Type B pancreatic cell (in vitro differentiated cells): ENCODE measurements at regions not wholly inside any gene's neighbourhood (a gene's known extent, or its start where the extent isn't known, plus 50 kb on each side); places are given as distances from the start of the nearest gene placed in this dataset.

ENCODE experiments used
- DNase-seq: peaks from one replicate; pipeline ENCODE4 v3.0.0; 2021; ENCODE audit warnings: mixed read lengths; ENCODE audit not compliant: unreplicated experiment; ENCODE audit errors: extremely low spot score
- H3K27ac Mint-ChIP-seq: 2 replicates; pipeline ENCODE4 v1.8.0; 2021; ENCODE audit warnings: mild to moderate bottlenecking, mixed read lengths
- H3K27me3 Mint-ChIP-seq: 2 replicates; pipeline ENCODE4 v1.8.0; 2021; ENCODE audit warnings: mixed read lengths
- H3K36me3 Mint-ChIP-seq: 2 replicates; pipeline ENCODE4 v1.8.0; 2021; ENCODE audit warnings: mixed read lengths
- H3K4me1 Mint-ChIP-seq: one replicate; pipeline ENCODE4 v1.8.0; 2021; ENCODE audit warnings: mixed read lengths; ENCODE audit not compliant: unreplicated experiment
- H3K4me3 Mint-ChIP-seq: 2 replicates; pipeline ENCODE4 v1.8.0; 2021; ENCODE audit warnings: mild to moderate bottlenecking, mixed read lengths
- H3K9me3 Mint-ChIP-seq: 2 replicates; pipeline ENCODE4 v1.8.0; 2021; ENCODE audit warnings: mixed read lengths
- TF ChIP-seq, protein P1 (sequence below): fragments of 200-600 bp; sonication (generic); conservative IDR thresholded peaks from 2 replicates; pipeline ENCODE4 v1.5.0; 2021; ENCODE audit warnings: antibody characterized with exemption, mild to moderate bottlenecking

DNA sequence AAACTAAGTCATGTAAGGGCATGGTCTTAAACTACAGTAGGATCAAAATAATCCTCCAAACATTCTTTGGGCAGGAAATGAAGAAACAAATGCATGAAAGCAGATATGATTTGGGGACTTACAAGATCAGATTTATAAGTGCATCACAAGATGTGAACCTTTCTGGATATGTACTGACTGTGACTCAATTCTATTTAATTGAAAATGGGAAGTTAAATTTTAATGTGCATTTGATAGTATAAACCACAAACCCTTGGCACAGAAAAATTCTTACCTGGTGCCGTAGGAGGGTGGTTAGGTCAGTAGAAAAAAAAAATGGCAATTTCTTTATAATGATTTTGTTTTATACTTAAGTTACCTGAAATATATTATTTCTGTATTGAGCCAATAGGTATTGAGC, 262.5 kb upstream of the TGFBR2 start:
- Mint-ChIP-seq H3K36me3 (no peaks in the 10 kb centered on the region), H3K27me3 (no peaks in the 10 kb centered on the region), H3K9me3 (no peaks in the 10 kb centered on the region), H3K4me3 (no peak overlapping the region), H3K4me1 (peaks cover 4% of the 10 kb centered on the region), H3K27ac (no peak overlapping the region)
- TF ChIP-seq, protein P1, sequence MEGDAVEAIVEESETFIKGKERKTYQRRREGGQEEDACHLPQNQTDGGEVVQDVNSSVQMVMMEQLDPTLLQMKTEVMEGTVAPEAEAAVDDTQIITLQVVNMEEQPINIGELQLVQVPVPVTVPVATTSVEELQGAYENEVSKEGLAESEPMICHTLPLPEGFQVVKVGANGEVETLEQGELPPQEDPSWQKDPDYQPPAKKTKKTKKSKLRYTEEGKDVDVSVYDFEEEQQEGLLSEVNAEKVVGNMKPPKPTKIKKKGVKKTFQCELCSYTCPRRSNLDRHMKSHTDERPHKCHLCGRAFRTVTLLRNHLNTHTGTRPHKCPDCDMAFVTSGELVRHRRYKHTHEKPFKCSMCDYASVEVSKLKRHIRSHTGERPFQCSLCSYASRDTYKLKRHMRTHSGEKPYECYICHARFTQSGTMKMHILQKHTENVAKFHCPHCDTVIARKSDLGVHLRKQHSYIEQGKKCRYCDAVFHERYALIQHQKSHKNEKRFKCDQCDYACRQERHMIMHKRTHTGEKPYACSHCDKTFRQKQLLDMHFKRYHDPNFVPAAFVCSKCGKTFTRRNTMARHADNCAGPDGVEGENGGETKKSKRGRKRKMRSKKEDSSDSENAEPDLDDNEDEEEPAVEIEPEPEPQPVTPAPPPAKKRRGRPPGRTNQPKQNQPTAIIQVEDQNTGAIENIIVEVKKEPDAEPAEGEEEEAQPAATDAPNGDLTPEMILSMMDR, result no peak
- no peak for DNase-seq

- Mint-ChIP-seq H3K4me1 (peaks cover 4% of the 10 kb centered on the region), H3K27ac (no peak overlapping the region), H3K36me3 (no peaks in the 10 kb centered on the region), H3K9me3 (no peaks in the 10 kb centered on the region), H3K27me3 (no peaks in the 10 kb centered on the region), H3K4me3 (no peak overlapping the region)
- TF ChIP-seq, protein P1, result no peak
- DNase-seq, result no peak
Observed at GRCh38 chr3:30344288-30344687, 262.1 kb upstream of the TGFBR2 start.

DNA sequence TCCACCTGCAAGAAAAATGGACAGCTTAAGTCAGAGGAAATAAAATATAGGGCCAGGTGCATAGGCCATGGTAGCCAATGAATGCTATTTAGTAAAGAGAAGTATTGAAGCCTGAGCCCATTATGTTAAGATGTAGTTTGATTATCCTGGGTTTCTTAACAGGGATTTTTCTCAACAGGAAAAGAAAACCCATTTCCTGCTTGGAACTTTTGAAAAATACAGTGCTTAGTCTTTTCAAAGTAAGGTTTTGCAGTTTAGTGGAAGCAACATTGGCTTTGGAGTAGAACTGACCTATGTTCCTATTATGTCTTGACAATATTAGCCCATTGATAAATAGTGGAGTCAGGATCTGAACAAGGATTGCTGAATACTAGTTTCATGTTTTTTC, 259.5 kb upstream of the TGFBR2 start:
- TF ChIP-seq, protein P1, result no peak
- Mint-ChIP-seq H3K36me3 (no peaks in the 10 kb centered on the region), H3K27me3 (no peaks in the 10 kb centered on the region), H3K4me1 (peaks cover 8% of the 10 kb centered on the region), H3K9me3 (no peaks in the 10 kb centered on the region), H3K4me3 (no peak overlapping the region), H3K27ac (no peak overlapping the region)
- no peak for DNase-seq

GRCh38 chr3:30347679-30348216, 258.7 kb upstream of the TGFBR2 start:
- H3K27ac Mint-ChIP-seq, result no peak overlapping the region
- H3K27me3 Mint-ChIP-seq, result no peaks in the 10 kb centered on the region
- H3K4me3 Mint-ChIP-seq, result no peak overlapping the region
- no peaks in the 10 kb centered on the region for H3K36me3 Mint-ChIP-seq
- TF ChIP-seq, protein P1, result no peak
- no peaks in the 10 kb centered on the region for H3K9me3 Mint-ChIP-seq
- DNase-seq, result no peak
- H3K4me1 Mint-ChIP-seq, result peaks cover 8% of the 10 kb centered on the region

DNA sequence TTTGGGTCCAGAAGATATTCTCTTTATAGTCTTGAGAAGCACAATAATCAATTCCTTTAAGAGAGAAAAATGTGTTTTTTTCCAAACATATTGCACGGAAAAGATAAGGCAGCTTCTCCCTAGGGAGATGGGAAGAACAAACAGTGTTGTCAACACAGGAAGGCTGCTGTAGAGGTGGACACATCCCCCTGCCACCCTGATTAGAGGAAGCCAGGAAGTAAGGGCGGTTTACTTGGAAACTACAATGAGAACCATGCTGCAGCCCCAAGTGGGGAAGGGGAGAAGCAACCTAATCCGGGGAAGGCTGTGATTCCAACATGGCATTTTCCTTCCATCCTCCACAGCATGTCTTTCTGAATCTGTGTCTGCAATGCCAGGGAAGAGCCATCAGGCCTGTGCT, 256.9 kb upstream of the TGFBR2 start:
- H3K4me3 Mint-ChIP-seq, result no peak overlapping the region
- H3K36me3 Mint-ChIP-seq, result no peaks in the 10 kb centered on the region
- H3K4me1 Mint-ChIP-seq, result peaks cover 8% of the 10 kb centered on the region
- no peak for DNase-seq
- H3K27ac Mint-ChIP-seq, result no peak overlapping the region
- TF ChIP-seq, protein P1, result no peak
- no peaks in the 10 kb centered on the region for H3K9me3 Mint-ChIP-seq
- H3K27me3 Mint-ChIP-seq, result no peaks in the 10 kb centered on the region

GRCh38 chr3:30350011-30350410, 256.4 kb upstream of the TGFBR2 start:
- H3K9me3 Mint-ChIP-seq, result no peaks in the 10 kb centered on the region
- no peak for DNase-seq
- H3K4me1 Mint-ChIP-seq, result peaks cover 12% of the 10 kb centered on the region
- H3K27ac Mint-ChIP-seq, result no peak overlapping the region
- no peaks in the 10 kb centered on the region for H3K36me3 Mint-ChIP-seq
- TF ChIP-seq, protein P1, result no peak
- no peak overlapping the region for H3K4me3 Mint-ChIP-seq
- no peaks in the 10 kb centered on the region for H3K27me3 Mint-ChIP-seq
